NB4 (cell line): ENCODE measurements at regions not wholly inside any gene's neighbourhood (a gene's known extent, or its start where the extent isn't known, plus 50 kb on each side); places are given as distances from the start of the nearest gene placed in this dataset.

Experiments used
- MAX ChIP-seq: IDR thresholded peaks from 2 replicates; pipeline ENCODE4 v1.6.1; 2011; ENCODE audit warnings: low read depth, low read length
- TF ChIP-seq, protein P1 (sequence below): IDR thresholded peaks from one replicate; pipeline ENCODE4 v1.5.1; 2012; ENCODE audit warnings: low read depth, low read length

DNA sequence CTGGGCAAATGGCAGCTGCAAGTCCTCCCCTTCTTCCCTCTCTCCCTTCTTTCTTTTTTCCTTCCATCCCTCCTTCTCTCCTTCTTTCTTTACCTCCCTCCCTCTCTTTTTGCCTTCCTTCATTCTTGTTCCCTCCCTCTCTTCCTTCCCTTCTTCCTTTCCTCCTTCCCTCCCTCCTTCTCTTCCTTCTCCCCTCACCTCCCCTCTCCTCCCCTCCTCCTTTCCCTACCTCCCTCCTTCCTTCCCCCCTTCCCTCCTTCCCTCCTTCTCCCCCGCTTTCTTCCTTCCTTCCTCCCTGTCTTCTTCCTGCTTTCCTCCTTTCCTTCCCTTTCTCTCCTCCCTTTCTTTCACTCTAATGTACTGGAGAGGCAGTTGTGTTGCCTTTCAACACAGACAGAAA lies 110.8 kb upstream of the SALL1 start:
- TF ChIP-seq, protein P1, sequence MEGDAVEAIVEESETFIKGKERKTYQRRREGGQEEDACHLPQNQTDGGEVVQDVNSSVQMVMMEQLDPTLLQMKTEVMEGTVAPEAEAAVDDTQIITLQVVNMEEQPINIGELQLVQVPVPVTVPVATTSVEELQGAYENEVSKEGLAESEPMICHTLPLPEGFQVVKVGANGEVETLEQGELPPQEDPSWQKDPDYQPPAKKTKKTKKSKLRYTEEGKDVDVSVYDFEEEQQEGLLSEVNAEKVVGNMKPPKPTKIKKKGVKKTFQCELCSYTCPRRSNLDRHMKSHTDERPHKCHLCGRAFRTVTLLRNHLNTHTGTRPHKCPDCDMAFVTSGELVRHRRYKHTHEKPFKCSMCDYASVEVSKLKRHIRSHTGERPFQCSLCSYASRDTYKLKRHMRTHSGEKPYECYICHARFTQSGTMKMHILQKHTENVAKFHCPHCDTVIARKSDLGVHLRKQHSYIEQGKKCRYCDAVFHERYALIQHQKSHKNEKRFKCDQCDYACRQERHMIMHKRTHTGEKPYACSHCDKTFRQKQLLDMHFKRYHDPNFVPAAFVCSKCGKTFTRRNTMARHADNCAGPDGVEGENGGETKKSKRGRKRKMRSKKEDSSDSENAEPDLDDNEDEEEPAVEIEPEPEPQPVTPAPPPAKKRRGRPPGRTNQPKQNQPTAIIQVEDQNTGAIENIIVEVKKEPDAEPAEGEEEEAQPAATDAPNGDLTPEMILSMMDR = no peak
- TF ChIP-seq MAX = no peak
